Activated CD4-positive, alpha-beta memory T cell treated with anti-CD3 and anti-CD28 coated beads for 36 hours (primary cell): ENCODE measurements at regions not wholly inside any gene's neighbourhood (a gene's known extent, or its start where the extent isn't known, plus 50 kb on each side); places are given as distances from the start of the nearest gene placed in this dataset.

Experiments
- CTCF ChIA-PET: fragments of 350-600 bp; sonication (Branson Sonifier 250); formaldehyde crosslinking; loops from one replicate; lab custom pipeline; 2021; ENCODE audit warnings: antibody characterized with exemption, inconsistent platforms; lab: Charles Lee
- POLR2A ChIA-PET: fragments of 350-600 bp; sonication (Branson Sonifier 250); formaldehyde crosslinking; loops from one replicate; lab custom pipeline; 2021; ENCODE audit warnings: antibody characterized with exemption; lab: Charles Lee
- DNase-seq: peaks from one replicate; pipeline ENCODE4 v3.0.0-alpha.2; 2020
- H3K27ac Mint-ChIP-seq: one replicate; pipeline ENCODE4 v1.8.0; 2021; ENCODE audit warnings: mixed read lengths
- H3K27me3 Mint-ChIP-seq: one replicate; pipeline ENCODE4 v1.8.0; 2021; ENCODE audit warnings: mixed read lengths
- H3K36me3 Mint-ChIP-seq: one replicate; pipeline ENCODE4 v1.8.0; 2021; ENCODE audit warnings: mixed read lengths
- H3K4me1 Mint-ChIP-seq: one replicate; pipeline ENCODE4 v1.8.0; 2021; ENCODE audit warnings: low read depth, mixed read lengths
- H3K4me3 Mint-ChIP-seq: one replicate; pipeline ENCODE4 v1.8.0; 2021; ENCODE audit warnings: mild to moderate bottlenecking, mixed read lengths
- H3K9me3 Mint-ChIP-seq: one replicate; pipeline ENCODE4 v1.8.0; 2021; ENCODE audit warnings: mixed read lengths
- intact Hi-C: fragments of 100-400 bp; cut with micrococcal nuclease; formaldehyde crosslinking; loops from one replicate; pipeline ENCODE4 v1.15.1; 2023

GRCh38 chr15:39304931-39305728, 275.7 kb upstream of the THBS1 start:
- ChIA-PET POLR2A (no interaction called here), CTCF (no interaction called here)
- Mint-ChIP-seq H3K27ac (no peak overlapping the region), H3K27me3 (peaks cover 11% of the 10 kb centered on the region), H3K36me3 (no peaks in the 10 kb centered on the region), H3K4me3 (no peak overlapping the region), H3K9me3 (no peaks in the 10 kb centered on the region), H3K4me1 (no peaks in the 10 kb centered on the region)
- DNase-seq: no peak
- intact Hi-C loops: no loop called here

DNA sequence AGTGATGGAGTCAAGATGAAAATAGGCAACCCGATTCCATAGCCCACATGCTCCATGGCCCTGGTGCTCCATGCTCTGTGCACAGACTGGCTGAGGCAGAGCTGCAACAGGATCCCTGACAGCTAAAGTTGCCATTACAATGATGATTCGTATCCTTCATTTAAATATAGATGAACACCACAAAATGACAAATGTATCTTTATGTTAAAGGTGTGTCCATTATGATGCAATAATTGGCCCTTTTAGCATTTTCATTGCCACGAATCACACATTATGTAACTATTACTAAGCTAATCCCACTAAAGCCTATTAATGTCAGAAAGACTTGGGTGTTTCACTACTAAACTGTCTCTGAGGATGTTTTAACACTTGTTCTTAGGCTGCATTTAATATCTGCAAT, 270.2 kb upstream of the THBS1 start:
- intact Hi-C loops: no loop called here
- H3K36me3 Mint-ChIP-seq: no peaks in the 10 kb centered on the region
- no peaks in the 10 kb centered on the region for H3K4me1 Mint-ChIP-seq
- ChIA-PET CTCF (no interaction called here), POLR2A (no interaction called here)
- H3K4me3 Mint-ChIP-seq: no peak overlapping the region
- peaks cover 13% of the 10 kb centered on the region for H3K27me3 Mint-ChIP-seq
- H3K9me3 Mint-ChIP-seq: no peaks in the 10 kb centered on the region
- no peak overlapping the region for H3K27ac Mint-ChIP-seq
- no peak for DNase-seq

DNA sequence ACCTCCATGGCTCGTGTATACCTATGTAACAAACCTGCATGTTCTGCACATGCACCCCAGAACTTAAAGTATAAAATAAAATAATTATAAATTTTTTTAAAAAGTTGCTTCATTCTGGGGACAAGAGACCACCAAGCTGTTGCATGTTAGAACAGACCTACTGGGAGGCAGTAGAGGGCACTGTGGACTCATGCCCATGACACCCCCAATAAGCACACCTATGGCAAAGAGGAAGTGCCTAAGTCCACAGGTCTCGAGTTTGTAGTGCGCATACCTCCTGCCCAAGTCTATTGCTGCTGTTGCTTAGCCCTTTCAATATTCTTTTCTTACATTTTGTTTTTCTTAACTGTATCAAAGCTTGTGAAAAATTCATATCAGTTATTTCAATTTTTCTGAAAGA, 267.9 kb upstream of the THBS1 start:
- CTCF ChIA-PET: interaction anchor here (0.9 kb wide), 1 partner anchor 129 kb away, joined by 3 read pairs; no protein-coding TSS in a partner anchor

GRCh38 chr15:39313467-39313866, 267.4 kb upstream of the THBS1 start:
- CTCF ChIA-PET: interaction anchor here (0.9 kb wide), 1 partner anchor 129 kb away, joined by 3 read pairs; no protein-coding TSS in a partner anchor

More for the DNA sequence above, 267.9 kb upstream of the THBS1 start:
- Mint-ChIP-seq H3K4me1 (no peaks in the 10 kb centered on the region), H3K9me3 (no peaks in the 10 kb centered on the region), H3K27me3 (peaks cover 13% of the 10 kb centered on the region), H3K27ac (no peak overlapping the region), H3K36me3 (no peaks in the 10 kb centered on the region), H3K4me3 (no peak overlapping the region)
- POLR2A ChIA-PET: no interaction called here
- intact Hi-C loops: loop anchor here (2.0 kb wide), 1 partner anchor 268 kb away; the partner anchor contains the start of gene THBS1
- DNase-seq: no peak

DNA sequence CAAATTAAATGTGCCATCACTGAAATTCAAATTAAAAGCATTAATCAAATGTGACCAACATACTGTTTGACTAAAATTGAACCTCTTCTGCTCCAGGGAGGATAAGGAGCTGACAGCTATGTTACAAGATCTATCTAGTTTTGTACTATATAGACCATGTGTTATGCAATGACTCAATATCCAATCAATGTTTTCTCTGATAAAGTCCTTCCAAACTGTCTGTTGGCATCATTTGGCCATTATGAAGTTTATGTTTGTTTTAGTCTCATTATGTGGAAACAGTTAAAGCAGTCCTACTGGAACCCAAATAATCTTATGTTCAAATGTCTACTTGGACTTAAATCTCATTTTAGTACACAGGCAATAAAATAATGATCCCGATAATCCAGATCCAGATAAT, 267.0 kb upstream of the THBS1 start:
- H3K4me3 Mint-ChIP-seq: no peak overlapping the region
- intact Hi-C loops: loop anchor here (2.0 kb wide), 1 partner anchor 267 kb away; the partner anchor contains the start of gene THBS1
- H3K36me3 Mint-ChIP-seq: no peaks in the 10 kb centered on the region
- CTCF ChIA-PET: no interaction called here
- H3K27ac Mint-ChIP-seq: no peak overlapping the region
- peaks cover 15% of the 10 kb centered on the region for H3K27me3 Mint-ChIP-seq
- H3K9me3 Mint-ChIP-seq: no peaks in the 10 kb centered on the region
- POLR2A ChIA-PET: interaction anchor here (0.6 kb wide), 1 partner anchor 1057 kb away, joined by 5 read pairs; no protein-coding TSS in a partner anchor
- no peak for DNase-seq
- no peaks in the 10 kb centered on the region for H3K4me1 Mint-ChIP-seq

More at GRCh38 chr15:39313467-39313866, 267.4 kb upstream of the THBS1 start:
- H3K4me3 Mint-ChIP-seq: no peak overlapping the region
- no peaks in the 10 kb centered on the region for H3K36me3 Mint-ChIP-seq
- no peaks in the 10 kb centered on the region for H3K9me3 Mint-ChIP-seq
- H3K27me3 Mint-ChIP-seq: peaks cover 15% of the 10 kb centered on the region
- no peaks in the 10 kb centered on the region for H3K4me1 Mint-ChIP-seq
- POLR2A ChIA-PET: no interaction called here
- no peak for DNase-seq
- intact Hi-C loops: loop anchor here (2.0 kb wide), 1 partner anchor 267 kb away; the partner anchor contains the start of gene THBS1
- no peak overlapping the region for H3K27ac Mint-ChIP-seq

GRCh38 chr15:39315206-39315850, 265.6 kb upstream of the THBS1 start:
- Mint-ChIP-seq H3K9me3 (peaks cover 4% of the 10 kb centered on the region), H3K27ac (no peak overlapping the region), H3K4me1 (no peaks in the 10 kb centered on the region), H3K4me3 (no peak overlapping the region), H3K36me3 (no peaks in the 10 kb centered on the region), H3K27me3 (peaks cover 15% of the 10 kb centered on the region)
- ChIA-PET CTCF (no interaction called here), POLR2A (no interaction called here)
- no peak for DNase-seq
- intact Hi-C loops: no loop called here

GRCh38 chr15:39317225-39317624, 263.7 kb upstream of the THBS1 start:
- ChIA-PET CTCF (no interaction called here), POLR2A (no interaction called here)
- no peak for DNase-seq
- H3K36me3 Mint-ChIP-seq: no peaks in the 10 kb centered on the region
- H3K4me3 Mint-ChIP-seq: no peak overlapping the region
- H3K27ac Mint-ChIP-seq: no peak overlapping the region
- no peaks in the 10 kb centered on the region for H3K4me1 Mint-ChIP-seq
- peaks cover 11% of the 10 kb centered on the region for H3K9me3 Mint-ChIP-seq
- intact Hi-C loops: no loop called here
- peaks cover 16% of the 10 kb centered on the region for H3K27me3 Mint-ChIP-seq

DNA sequence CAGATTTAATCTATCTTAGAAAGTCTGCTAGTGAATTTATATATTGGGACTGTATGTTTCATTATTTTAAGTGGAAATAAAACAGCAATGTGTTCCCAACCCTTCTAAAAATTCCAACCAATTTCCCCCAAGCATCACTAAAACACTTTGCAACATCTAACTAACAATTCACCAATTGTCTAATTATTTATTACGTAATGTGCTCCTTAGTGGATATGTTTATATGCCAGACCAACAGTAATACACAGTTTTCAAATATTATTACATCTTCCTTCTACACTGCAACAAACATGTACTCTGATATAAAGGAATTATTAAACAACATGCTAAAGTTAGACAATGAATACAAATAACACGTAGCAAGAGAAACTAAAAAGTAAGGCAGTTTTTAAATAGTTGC, 262.6 kb upstream of the THBS1 start:
- H3K4me3 Mint-ChIP-seq: no peak overlapping the region
- CTCF ChIA-PET: no interaction called here

DNA sequence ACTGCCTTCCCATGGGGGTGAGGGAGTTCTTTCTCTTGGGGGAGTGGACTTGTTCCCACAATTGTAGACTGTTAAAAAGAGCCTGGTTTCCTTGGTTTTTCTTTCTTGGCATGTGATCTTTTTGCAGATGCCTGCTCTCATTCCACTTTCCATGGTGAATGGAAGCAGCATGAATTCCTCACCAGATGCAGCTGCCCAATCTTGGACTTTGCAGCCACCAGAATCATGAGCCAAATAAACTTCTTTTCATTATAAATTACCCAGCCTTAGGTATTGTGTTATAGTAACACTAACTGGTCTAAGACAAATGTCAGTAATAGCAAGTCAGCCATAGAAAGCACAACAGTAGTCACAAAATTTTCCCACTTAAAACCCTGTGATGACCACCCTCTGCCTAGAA, 260.5 kb upstream of the THBS1 start:
- Mint-ChIP-seq H3K4me3 (no peak overlapping the region), H3K36me3 (no peaks in the 10 kb centered on the region), H3K4me1 (no peaks in the 10 kb centered on the region), H3K27me3 (peaks cover 6% of the 10 kb centered on the region), H3K27ac (no peak overlapping the region), H3K9me3 (peaks cover 11% of the 10 kb centered on the region)
- DNase-seq: no peak
- POLR2A ChIA-PET: no interaction called here
- CTCF ChIA-PET: no interaction called here
- intact Hi-C loops: no loop called here

More for the DNA sequence above, 262.6 kb upstream of the THBS1 start:
- Mint-ChIP-seq H3K4me1 (no peaks in the 10 kb centered on the region), H3K27me3 (peaks cover 11% of the 10 kb centered on the region), H3K9me3 (peaks cover 11% of the 10 kb centered on the region), H3K36me3 (no peaks in the 10 kb centered on the region), H3K27ac (no peak overlapping the region)
- intact Hi-C loops: no loop called here
- DNase-seq: no peak
- POLR2A ChIA-PET: no interaction called here

DNA sequence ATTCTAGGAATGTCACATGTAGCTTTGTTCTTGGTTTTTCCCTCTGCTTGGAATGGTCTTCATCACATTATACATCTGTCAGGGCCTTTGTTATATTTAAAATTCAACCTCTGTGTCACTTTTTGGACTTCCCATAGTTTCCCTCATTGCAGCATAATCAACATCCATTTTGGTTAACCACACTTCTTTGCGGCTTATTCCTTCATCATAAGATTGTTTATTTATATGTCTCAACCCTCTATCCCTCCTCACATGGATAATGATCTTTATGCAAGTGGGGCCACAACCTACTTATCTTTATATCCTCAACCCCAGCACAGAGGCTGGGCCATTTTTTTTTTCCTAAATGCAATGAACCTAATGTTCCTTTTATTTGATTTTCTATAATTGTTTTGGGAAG, 260.0 kb upstream of the THBS1 start:
- intact Hi-C loops: no loop called here
- H3K27ac Mint-ChIP-seq: no peak overlapping the region
- ChIA-PET CTCF (no interaction called here), POLR2A (no interaction called here)
- H3K9me3 Mint-ChIP-seq: peaks cover 11% of the 10 kb centered on the region
- H3K4me3 Mint-ChIP-seq: no peak overlapping the region
- H3K36me3 Mint-ChIP-seq: no peaks in the 10 kb centered on the region
- H3K27me3 Mint-ChIP-seq: peaks cover 9% of the 10 kb centered on the region
- no peak for DNase-seq
- H3K4me1 Mint-ChIP-seq: no peaks in the 10 kb centered on the region

- POLR2A ChIA-PET: no interaction called here
- DNase-seq: no peak
- no peaks in the 10 kb centered on the region for H3K4me1 Mint-ChIP-seq
- H3K27me3 Mint-ChIP-seq: peaks cover 10% of the 10 kb centered on the region
- no peak overlapping the region for H3K4me3 Mint-ChIP-seq
- peaks cover 11% of the 10 kb centered on the region for H3K9me3 Mint-ChIP-seq
- CTCF ChIA-PET: no interaction called here
- intact Hi-C loops: no loop called here
- H3K36me3 Mint-ChIP-seq: no peaks in the 10 kb centered on the region
- H3K27ac Mint-ChIP-seq: no peak overlapping the region
Measured at GRCh38 chr15:39321977-39322376, 258.9 kb upstream of the THBS1 start.

GRCh38 chr15:39323157-39323556, 257.7 kb upstream of the THBS1 start:
- H3K27ac Mint-ChIP-seq: no peak overlapping the region
- POLR2A ChIA-PET: no interaction called here
- no peak overlapping the region for H3K4me3 Mint-ChIP-seq
- H3K4me1 Mint-ChIP-seq: no peaks in the 10 kb centered on the region
- peaks cover 10% of the 10 kb centered on the region for H3K27me3 Mint-ChIP-seq
- no peaks in the 10 kb centered on the region for H3K36me3 Mint-ChIP-seq
- intact Hi-C loops: no loop called here
- H3K9me3 Mint-ChIP-seq: peaks cover 11% of the 10 kb centered on the region
- DNase-seq: no peak
- CTCF ChIA-PET: no interaction called here
